SH-SY5Y (cell line): ENCODE measurements at regions not wholly inside any gene's neighbourhood (a gene's known extent, or its start where the extent isn't known, plus 50 kb on each side); places are given as distances from the start of the nearest gene placed in this dataset.

Experiments
- GATA2 ChIP-seq: IDR thresholded peaks from 2 replicates; pipeline ENCODE4 v1.6.1; 2011; ENCODE audit warnings: mild to moderate bottlenecking, low read depth, low read length
- GATA3 ChIP-seq: IDR thresholded peaks from 2 replicates; pipeline ENCODE4 v1.6.1; 2011; ENCODE audit warnings: low read depth, mild to moderate bottlenecking, low read length, moderate library complexity

DNA sequence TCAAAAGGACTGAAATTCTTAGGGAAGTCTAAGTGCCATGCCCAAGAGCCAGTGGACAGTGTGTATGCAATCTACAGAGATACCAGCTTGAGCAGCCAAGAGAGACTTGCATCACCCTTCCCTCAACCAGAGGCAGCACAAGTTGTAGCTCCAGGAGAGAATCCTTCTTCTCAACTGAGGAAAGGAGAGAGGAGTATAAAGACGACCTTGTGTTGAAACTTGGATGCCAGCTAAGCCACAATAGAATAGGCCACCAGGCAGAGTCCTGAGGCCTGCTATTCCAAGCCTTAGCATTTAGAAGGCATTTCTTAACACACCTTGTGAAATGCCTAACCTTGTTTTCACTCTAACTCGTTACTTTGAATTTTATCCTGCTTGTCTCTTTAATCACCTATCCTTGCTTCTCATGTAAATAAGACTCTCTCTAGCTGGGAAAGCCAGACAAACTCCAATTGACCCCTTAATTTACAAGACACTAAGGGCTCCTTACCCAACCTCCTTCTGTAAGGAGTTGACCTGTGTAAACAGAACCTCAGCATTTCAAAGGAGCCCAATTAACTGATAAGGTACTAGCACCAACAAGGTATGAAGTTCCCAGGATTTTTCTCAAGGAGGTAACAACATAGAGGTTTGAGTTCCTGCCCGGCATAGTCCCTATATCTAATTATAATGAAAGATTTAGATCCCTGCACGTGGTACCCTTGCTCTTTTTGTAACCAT is 738.8 kb downstream of the AMY1C start:
- TF ChIP-seq GATA2 = no peak
- TF ChIP-seq GATA3 = no peak
